AG09309 (cell line): ENCODE measurements at regions not wholly inside any gene's neighbourhood (a gene's known extent, or its start where the extent isn't known, plus 50 kb on each side); places are given as distances from the start of the nearest gene placed in this dataset.

Experiments used
- DNase-seq: peaks from one replicate; pipeline ENCODE4 v3.0.0-alpha.2; 2010; ENCODE audit warnings: low read depth
- H3K4me3 ChIP-seq: 2 replicates; pipeline ENCODE4 v1.5.1; 2011; ENCODE audit warnings: mild to moderate bottlenecking, low read depth, low read length, moderate library complexity; ENCODE audit not compliant: control insufficient read depth
- CTCF ChIP-seq: IDR thresholded peaks from 2 replicates; pipeline ENCODE4 v1.5.1; 2011; ENCODE audit warnings: mild to moderate bottlenecking, low read depth, low read length, inconsistent platforms; ENCODE audit not compliant: insufficient read depth, control insufficient read depth; ENCODE audit errors: missing control alignments

GRCh38 chr16:51355875-51356274 lies 204.8 kb upstream of the SALL1 start:
- DNase-seq, result no peak
- TF ChIP-seq CTCF, result no peak
- no peak overlapping the region for H3K4me3 ChIP-seq

- TF ChIP-seq CTCF, result no peak
- no peak for DNase-seq
- H3K4me3 ChIP-seq, result no peak overlapping the region
These were observed 204.1 kb upstream of the SALL1 start for GRCh38 chr16:51355195-51355594.

GRCh38 chr16:51353055-51353454 lies 202.0 kb upstream of the SALL1 start:
- no peak for DNase-seq
- no peak for TF ChIP-seq CTCF
- no peak overlapping the region for H3K4me3 ChIP-seq

GRCh38 chr16:51349626-51350025 lies 198.6 kb upstream of the SALL1 start:
- no peak for DNase-seq
- no peak overlapping the region for H3K4me3 ChIP-seq
- no peak for TF ChIP-seq CTCF

- TF ChIP-seq CTCF, result no peak
- no peak overlapping the region for H3K4me3 ChIP-seq
- DNase-seq, result no peak
These were observed 192.3 kb upstream of the SALL1 start for GRCh38 chr16:51343411-51343810.

- H3K4me3 ChIP-seq, result no peak overlapping the region
- TF ChIP-seq CTCF, result no peak
- DNase-seq, result no peak
These were observed 190.1 kb upstream of the SALL1 start for GRCh38 chr16:51341204-51341603.

- no peak overlapping the region for H3K4me3 ChIP-seq
- no peak for DNase-seq
- TF ChIP-seq CTCF, result peak; percentile 28
These were observed 186.6 kb upstream of the SALL1 start for GRCh38 chr16:51337662-51338061.
